ENCODE measurements at regions not wholly inside any gene's neighbourhood (a gene's known extent, or its start where the extent isn't known, plus 50 kb on each side); places are given as distances from the start of the nearest gene placed in this dataset.

DNA sequence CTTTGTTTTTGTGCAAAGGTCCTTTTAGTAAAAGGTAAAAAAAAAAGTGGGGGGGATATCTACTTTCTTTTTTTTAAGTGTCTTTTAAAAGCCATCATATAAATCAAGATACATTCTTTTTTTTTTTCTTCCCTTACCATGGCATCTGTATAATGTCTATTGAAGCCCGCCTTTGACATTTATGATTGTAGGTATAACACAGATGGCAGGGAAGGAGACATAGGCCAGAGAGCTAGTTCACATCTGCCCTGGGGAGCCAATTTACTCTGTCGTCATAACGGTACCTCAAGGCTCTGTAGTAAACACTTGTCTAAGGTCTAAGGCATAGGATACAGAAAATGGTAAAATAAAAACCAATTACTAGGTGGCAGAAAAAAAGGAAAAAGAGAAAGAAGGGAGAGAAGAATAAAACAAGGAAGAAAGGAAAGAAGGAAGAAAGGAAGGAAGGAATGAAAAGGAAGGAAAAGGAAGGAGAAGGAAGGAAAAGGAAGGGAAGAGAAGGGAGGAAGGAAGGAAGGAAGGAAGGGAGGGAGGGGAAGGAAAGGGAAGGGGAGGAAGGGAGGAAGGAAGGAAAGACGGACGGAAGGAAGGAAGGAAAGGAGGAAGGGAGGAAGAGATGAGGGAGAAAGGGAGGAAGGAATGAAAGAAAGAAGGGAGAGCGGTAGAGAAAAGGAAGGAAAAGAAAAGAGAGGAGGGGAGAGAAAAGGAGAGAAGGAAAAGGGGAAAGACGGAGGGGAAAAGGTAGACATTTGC lies 343.5 kb downstream of the RBM43 start:
- TF ChIP-seq POLR2A (IDR thresholded peaks at IDR 0.05) (no peak), CTCF (IDR thresholded peaks at IDR 0.05) (no peak)

All from testis (tissue), 2 donors.